DOHH2 (cell line): ENCODE measurements at regions not wholly inside any gene's neighbourhood (a gene's known extent, or its start where the extent isn't known, plus 50 kb on each side); places are given as distances from the start of the nearest gene placed in this dataset.

Experiments
- CTCF ChIP-seq: fragments of 200-600 bp; sonication (generic); IDR thresholded peaks from one replicate; pipeline ENCODE4 v1.5.1; 2014; ENCODE audit warnings: antibody characterized with exemption, mild to moderate bottlenecking, low read depth, low read length; ENCODE audit not compliant: poor library complexity, severe bottlenecking
- EZH2phosphoT487 ChIP-seq: fragments of 200-600 bp; sonication (generic); IDR thresholded peaks from 2 replicates; pipeline ENCODE4 v1.6.1; 2017; ENCODE audit warnings: borderline replicate concordance, mild to moderate bottlenecking, antibody characterized with exemption, low read length, moderate library complexity, mixed read lengths

- TF ChIP-seq CTCF (no peak), EZH2phosphoT487 (no peak)
Observed at GRCh38 chr13:107407074-107407473, 808.3 kb downstream of the LIG4 start.
